HL-60 (cell line): ENCODE measurements at regions not wholly inside any gene's neighbourhood (a gene's known extent, or its start where the extent isn't known, plus 50 kb on each side); places are given as distances from the start of the nearest gene placed in this dataset.

ENCODE experiments used
- DNase-seq, 2 experiments: peaks; one replicate each; pipeline ENCODE4 v3.0.0-alpha.2; 2010 to 2020; ENCODE audit warnings: low read depth in 1 of 2, low spot score in 1 of 2
- H3K27ac ChIP-seq: fragments of 250-450 bp; sonication (Bioruptor Pico); replicated peaks from 2 replicates; pipeline ENCODE4 v1.5.1; 2020; ENCODE audit warnings: mild to moderate bottlenecking, moderate library complexity
- H3K27me3 ChIP-seq: fragments of 250-450 bp; sonication (Bioruptor Pico); 2 replicates; pipeline ENCODE4 v1.5.1; 2021; ENCODE audit warnings: mild to moderate bottlenecking, moderate library complexity; ENCODE audit not compliant: insufficient read depth, poor library complexity, severe bottlenecking
- H3K4me3 ChIP-seq: replicated peaks from 2 replicates; pipeline ENCODE4 v1.5.1; 2011; ENCODE audit warnings: mild to moderate bottlenecking, control low read depth, low read length; ENCODE audit not compliant: insufficient read depth
- CTCF ChIP-seq: IDR thresholded peaks from one replicate; pipeline ENCODE4 v1.5.1; 2011; ENCODE audit warnings: low read length, control low read depth, inconsistent platforms; ENCODE audit not compliant: insufficient read depth
- GABPA ChIP-seq: IDR thresholded peaks from 2 replicates; pipeline ENCODE4 v1.6.1; 2012; ENCODE audit warnings: low read depth
- POLR2AphosphoS5 ChIP-seq: IDR thresholded peaks from 2 replicates; pipeline ENCODE4 v1.6.1; 2012; ENCODE audit warnings: low read depth
- SPI1 ChIP-seq: IDR thresholded peaks from 2 replicates; pipeline ENCODE4 v1.6.1; 2012; ENCODE audit warnings: low read depth, mild to moderate bottlenecking, borderline replicate concordance
- TF ChIP-seq, protein P1 (sequence below): IDR thresholded peaks from 2 replicates; pipeline ENCODE4 v1.6.1; 2012; ENCODE audit warnings: low read depth; ENCODE audit not compliant: insufficient replicate concordance

GRCh38 chr14:51185180-51185579 is 54.9 kb upstream of the TMX1 start:
- no peak for DNase-seq
- TF ChIP-seq CTCF: no peak
- no peak for TF ChIP-seq SPI1
- no peak for TF ChIP-seq GABPA
- TF ChIP-seq POLR2AphosphoS5: no peak
- TF ChIP-seq, protein P1, sequence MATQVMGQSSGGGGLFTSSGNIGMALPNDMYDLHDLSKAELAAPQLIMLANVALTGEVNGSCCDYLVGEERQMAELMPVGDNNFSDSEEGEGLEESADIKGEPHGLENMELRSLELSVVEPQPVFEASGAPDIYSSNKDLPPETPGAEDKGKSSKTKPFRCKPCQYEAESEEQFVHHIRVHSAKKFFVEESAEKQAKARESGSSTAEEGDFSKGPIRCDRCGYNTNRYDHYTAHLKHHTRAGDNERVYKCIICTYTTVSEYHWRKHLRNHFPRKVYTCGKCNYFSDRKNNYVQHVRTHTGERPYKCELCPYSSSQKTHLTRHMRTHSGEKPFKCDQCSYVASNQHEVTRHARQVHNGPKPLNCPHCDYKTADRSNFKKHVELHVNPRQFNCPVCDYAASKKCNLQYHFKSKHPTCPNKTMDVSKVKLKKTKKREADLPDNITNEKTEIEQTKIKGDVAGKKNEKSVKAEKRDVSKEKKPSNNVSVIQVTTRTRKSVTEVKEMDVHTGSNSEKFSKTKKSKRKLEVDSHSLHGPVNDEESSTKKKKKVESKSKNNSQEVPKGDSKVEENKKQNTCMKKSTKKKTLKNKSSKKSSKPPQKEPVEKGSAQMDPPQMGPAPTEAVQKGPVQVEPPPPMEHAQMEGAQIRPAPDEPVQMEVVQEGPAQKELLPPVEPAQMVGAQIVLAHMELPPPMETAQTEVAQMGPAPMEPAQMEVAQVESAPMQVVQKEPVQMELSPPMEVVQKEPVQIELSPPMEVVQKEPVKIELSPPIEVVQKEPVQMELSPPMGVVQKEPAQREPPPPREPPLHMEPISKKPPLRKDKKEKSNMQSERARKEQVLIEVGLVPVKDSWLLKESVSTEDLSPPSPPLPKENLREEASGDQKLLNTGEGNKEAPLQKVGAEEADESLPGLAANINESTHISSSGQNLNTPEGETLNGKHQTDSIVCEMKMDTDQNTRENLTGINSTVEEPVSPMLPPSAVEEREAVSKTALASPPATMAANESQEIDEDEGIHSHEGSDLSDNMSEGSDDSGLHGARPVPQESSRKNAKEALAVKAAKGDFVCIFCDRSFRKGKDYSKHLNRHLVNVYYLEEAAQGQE: no peak
- H3K4me3 ChIP-seq: no peak overlapping the region
- H3K27me3 ChIP-seq: peaks cover 3% of the 10 kb centered on the region
- H3K27ac ChIP-seq: no peak overlapping the region

- Histone ChIP-seq H3K27ac (no peak overlapping the region), H3K4me3 (no peak overlapping the region)
- no peak for TF ChIP-seq CTCF
- no peak for TF ChIP-seq POLR2AphosphoS5
- TF ChIP-seq, protein P1: no peak
- TF ChIP-seq SPI1: peak; percentile 49; the same call in 1 of the 2 replicates
- no peak for TF ChIP-seq GABPA
These were observed 54.3 kb upstream of the TMX1 start for GRCh38 chr14:51185754-51186153.

GRCh38 chr14:51188566-51189185 is 51.4 kb upstream of the TMX1 start:
- H3K27me3 ChIP-seq: no peaks in the 10 kb centered on the region
- no peak for DNase-seq
- TF ChIP-seq, protein P1: no peak
- TF ChIP-seq SPI1: no peak
- TF ChIP-seq POLR2AphosphoS5: no peak
- no peak overlapping the region for H3K27ac ChIP-seq
- no peak overlapping the region for H3K4me3 ChIP-seq

More at GRCh38 chr14:51185754-51186153, 54.3 kb upstream of the TMX1 start:
- H3K27me3 ChIP-seq: no peaks in the 10 kb centered on the region
- DNase-seq: no peak
